GM08714 (cell line): ENCODE measurements at regions not wholly inside any gene's neighbourhood (a gene's known extent, or its start where the extent isn't known, plus 50 kb on each side); places are given as distances from the start of the nearest gene placed in this dataset.

Source experiments
- H3K4me3 ChIP-seq: fragments of 200-500 bp; sonication (Bioruptor generic); 2 replicates; pipeline ENCODE4 v1.5.1; 2014; ENCODE audit warnings: mild to moderate bottlenecking, low read length, inconsistent platforms
- ZNF274 ChIP-seq: IDR thresholded peaks from 2 replicates; pipeline ENCODE4 v1.6.1; 2012; ENCODE audit warnings: mild to moderate bottlenecking, low read depth, low read length

DNA sequence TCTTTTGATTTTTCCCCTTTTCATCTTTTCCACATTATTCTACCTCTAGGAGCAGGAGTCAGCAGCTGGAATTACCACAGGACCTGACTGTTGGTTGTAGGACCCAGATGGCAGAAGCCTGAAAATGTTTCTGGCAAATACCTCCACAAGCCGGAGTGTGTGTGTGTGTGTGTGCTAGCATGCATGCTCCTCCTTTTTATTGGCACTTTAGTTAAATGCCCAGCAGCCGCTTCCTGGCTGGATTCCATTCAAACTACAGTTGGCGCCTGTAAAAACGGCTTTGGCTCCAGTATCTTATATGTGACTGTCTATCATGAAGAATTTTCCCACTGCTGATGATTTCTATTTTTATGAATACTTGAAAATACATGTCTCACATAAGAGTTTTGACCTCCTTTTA, 319.7 kb upstream of the SP4 start:
- TF ChIP-seq ZNF274, result no peak
- H3K4me3 ChIP-seq, result no peak overlapping the region

DNA sequence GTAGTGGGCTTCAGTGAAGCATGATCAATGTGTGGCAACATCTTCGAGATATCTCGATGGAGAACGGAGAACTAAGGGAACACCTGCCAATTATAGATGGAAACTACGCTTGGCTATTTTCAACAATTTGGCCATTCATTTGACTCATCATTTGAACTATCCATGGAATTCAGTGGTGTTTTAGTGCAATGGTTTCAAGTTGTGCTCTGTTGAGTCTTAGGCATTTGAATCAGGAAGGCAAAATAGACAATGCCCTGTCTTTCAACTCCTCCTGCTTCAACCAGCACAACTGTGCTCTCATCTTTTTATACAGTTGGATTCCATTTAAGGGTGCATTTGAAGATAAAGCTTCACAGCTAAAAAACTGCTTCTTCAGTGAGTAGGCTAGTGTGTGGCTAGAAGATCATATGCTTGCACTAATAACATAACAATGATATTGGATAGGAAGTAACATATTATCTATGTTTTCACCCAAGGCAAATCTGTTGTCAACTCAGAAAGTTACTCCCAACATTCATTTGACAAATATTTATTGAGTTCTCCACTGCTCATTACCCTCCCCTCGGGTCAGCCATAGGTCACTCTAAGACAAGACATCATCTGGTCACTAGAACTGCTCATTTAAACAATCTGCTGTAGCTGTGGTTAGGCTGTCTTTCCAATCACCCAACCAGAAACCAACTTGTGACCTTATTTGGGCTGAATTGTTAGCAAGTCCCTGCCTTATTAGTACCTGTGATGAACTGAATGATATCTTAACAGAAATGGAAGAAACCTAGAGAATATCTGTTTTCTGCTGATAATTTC, 314.1 kb upstream of the SP4 start:
- no peak overlapping the region for H3K4me3 ChIP-seq
- no peak for TF ChIP-seq ZNF274

- TF ChIP-seq ZNF274, result no peak
- H3K4me3 ChIP-seq, result no peak overlapping the region
Observed at GRCh38 chr7:21123586-21123985, 304.3 kb upstream of the SP4 start.

GRCh38 chr7:21125297-21125696, 302.6 kb upstream of the SP4 start:
- no peak overlapping the region for H3K4me3 ChIP-seq

DNA sequence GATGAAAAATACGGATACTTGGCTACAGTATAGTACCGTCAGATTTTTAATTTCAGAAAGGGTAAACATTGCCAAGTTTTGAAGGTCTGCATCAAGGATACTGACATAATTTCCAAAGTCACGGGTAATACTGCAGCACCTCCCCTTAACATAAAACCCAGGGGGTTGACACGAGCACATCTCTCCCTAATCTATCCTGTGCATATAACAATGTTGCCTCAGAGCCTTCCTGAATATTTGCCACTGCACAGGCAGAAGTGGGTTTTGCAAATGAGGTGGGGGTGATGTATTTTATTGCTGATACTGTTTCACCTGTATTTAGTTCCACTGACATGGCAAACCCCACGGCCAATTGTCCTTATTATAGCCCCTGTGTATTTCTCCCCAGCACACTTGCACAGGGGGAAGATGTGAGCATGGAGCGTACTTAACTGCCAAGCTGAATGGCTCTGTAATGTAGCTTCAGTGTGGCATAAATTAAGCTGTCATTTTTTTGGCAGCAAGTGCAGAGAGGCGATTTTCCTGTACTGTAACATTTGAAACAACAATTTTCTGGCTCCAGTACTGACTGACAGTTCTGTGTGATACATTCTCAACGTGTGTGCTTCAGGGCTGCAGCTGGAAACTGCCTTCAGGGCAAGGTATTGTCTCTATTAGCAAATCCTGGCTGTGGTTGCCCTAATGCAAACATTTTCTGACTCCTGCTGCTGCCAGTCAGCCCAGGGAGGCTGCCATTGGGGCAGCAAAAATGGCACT, 299.6 kb upstream of the SP4 start:
- no peak overlapping the region for H3K4me3 ChIP-seq
- no peak for TF ChIP-seq ZNF274

More at GRCh38 chr7:21125297-21125696, 302.6 kb upstream of the SP4 start:
- TF ChIP-seq ZNF274, result no peak

DNA sequence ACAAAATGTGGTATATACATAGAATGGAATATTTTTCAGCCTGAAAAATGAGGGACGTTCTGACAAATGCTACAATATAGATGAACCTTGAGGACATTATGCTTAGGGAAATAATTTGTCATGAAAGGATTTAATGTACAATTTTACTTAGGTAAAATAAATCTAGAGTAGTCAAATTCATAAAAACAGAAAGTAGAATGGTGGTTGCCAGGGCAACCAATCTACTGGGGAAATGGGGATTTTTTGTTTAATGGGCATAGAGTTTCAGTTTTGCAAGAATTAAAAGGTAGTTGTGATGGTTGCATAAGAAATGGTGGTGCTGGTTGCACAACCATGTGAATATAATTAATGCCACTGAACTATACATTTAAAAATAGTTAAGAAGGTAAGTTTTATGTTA, 296.0 kb upstream of the SP4 start:
- no peak overlapping the region for H3K4me3 ChIP-seq
- TF ChIP-seq ZNF274, result no peak

- TF ChIP-seq ZNF274, result no peak
- H3K4me3 ChIP-seq, result no peak overlapping the region
Observed at GRCh38 chr7:21134631-21135030, 293.3 kb upstream of the SP4 start.

DNA sequence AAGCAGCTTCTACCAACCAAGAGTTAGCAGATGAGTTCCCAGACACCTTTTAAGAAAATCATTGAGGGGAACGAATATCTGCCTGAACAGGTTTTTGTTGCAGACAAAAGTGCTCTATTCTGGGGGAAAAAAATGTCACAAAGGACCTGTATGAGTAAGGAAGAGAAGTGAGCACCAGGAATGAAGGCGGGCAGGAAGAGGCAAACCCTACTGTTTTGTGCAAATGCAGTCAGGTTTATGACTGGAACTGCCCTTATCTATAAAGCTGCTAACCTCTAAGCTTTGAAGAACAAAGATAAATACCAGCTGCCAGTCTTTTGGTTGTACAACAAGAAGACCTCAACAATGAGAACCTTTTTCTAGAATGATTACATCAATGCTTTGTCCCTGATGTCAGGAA, 292.4 kb upstream of the SP4 start:
- TF ChIP-seq ZNF274, result no peak
- no peak overlapping the region for H3K4me3 ChIP-seq

DNA sequence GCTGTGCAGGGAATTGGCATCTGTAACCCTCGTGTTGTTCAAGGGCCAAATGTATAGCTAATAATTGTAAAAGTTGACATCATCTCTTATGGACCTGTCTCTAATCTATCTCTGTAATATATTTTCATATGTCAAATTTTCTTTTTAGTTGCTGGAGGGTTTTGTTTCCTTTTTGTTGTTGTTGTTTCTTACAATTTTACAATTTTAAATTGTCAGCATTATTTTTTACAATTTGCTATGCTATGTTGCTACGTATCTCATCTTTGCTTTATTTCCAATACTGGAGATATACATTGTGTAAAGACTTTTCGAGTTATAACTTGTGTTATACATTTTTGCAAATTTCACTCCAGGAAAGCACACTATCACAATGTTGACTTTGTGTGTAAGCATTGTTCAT, 290.2 kb upstream of the SP4 start:
- no peak for TF ChIP-seq ZNF274
- no peak overlapping the region for H3K4me3 ChIP-seq

DNA sequence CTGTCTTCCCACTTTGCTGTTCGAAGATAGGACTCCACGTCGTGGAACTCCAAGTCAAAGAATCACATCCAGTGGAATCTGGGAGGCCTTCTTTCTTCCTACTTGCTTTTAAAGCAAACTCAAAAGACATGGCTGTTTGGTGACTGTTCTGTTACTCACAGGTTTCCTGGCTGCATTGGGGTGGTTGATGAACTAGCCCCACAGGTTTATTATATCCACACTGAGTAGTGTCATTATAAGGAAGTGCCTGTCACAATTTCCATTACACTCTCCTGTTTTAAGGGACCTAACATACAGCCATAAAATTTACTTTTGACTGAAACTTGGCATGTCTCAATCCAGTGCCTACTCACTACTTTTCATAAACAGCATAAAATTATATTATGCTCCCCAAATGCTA, 287.3 kb upstream of the SP4 start:
- no peak overlapping the region for H3K4me3 ChIP-seq
- no peak for TF ChIP-seq ZNF274

GRCh38 chr7:21141476-21141875, 286.4 kb upstream of the SP4 start:
- H3K4me3 ChIP-seq, result no peak overlapping the region
- no peak for TF ChIP-seq ZNF274

- no peak for TF ChIP-seq ZNF274
- H3K4me3 ChIP-seq, result no peak overlapping the region
Observed at GRCh38 chr7:21142081-21142480, 285.8 kb upstream of the SP4 start.

DNA sequence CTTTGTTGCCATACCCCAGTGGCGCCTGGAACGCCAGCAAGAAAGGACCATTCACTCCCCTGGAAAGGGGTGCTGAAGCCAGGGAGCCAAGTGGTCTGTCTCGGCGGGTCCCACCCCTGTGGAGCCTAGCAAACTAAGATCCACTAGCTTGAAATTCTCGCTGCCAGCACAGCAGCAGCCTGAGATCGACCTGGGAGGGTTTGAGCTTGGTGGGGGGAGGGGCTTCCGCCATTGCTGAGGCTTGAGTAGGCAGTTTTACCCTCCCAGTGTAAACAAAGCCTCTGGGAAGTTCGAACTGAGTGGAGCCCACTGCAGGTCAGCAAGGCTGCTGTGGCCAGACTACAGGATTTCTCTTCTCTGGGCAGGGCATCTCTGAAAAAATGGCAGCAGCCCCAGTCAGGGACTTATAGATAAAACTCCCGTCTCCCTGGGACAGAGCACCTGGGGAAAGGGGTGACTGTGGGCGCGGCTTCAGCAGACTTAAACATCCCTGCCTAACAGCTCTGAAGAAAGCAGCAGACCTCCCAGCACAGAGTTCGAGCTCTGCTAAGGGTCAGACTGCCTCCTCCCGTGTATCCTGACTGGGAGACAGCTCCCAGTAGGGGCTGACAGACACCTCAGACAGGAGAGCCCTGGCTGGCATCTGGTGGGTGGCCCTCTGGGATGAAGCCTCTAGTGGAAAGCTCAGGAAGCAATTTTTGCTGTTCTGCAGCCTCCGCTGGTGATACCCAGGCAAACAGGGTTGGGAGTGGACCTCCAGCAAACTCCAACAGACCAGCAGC, 281.1 kb upstream of the SP4 start:
- no peak for TF ChIP-seq ZNF274
- H3K4me3 ChIP-seq, result no peak overlapping the region

- no peak for TF ChIP-seq ZNF274
- no peak overlapping the region for H3K4me3 ChIP-seq
Observed at GRCh38 chr7:21149809-21150208, 278.1 kb upstream of the SP4 start.

DNA sequence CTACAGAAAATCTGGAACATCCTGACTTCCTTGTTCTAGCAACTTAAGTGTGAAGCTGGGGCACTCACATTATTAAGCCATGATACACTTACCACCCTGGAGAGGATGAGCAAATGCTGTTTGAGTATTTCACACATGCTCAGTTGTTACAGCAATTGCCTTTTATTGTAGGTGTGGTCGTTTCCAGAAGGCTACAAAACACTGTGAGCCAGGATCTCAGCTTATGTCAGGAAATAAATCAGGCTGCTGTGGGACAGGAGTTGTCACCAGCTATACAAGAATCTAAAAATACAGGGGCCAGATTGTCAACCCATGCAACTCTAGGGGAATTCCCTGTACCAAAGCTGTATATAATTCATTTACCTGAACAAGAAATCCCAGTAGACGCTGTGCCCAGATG, 273.3 kb upstream of the SP4 start:
- TF ChIP-seq ZNF274, result no peak
- no peak overlapping the region for H3K4me3 ChIP-seq

DNA sequence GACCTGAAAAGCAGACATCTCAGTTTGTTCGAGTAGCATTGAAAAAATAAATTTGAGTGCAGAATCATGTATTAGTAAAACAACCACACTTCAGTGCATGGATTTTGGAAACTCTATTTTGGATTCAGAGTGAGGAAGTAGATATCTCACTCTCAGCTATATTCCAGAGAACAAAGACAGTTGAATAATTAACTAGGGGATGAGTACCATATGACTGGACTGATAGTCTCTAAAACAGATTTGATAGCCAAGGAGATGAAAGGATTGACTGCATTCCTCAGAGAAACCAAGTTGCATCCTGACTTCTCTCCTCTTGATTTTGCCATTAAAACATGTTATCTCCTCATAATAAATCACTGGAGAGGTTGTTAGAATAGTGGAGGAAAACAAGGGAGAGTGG, 268.4 kb upstream of the SP4 start:
- no peak for TF ChIP-seq ZNF274
- no peak overlapping the region for H3K4me3 ChIP-seq
